ENCODE measurements at regions not wholly inside any gene's neighbourhood (a gene's known extent, or its start where the extent isn't known, plus 50 kb on each side); places are given as distances from the start of the nearest gene placed in this dataset.
"Not testable (repeated sequence)": the region's sequence is repeated elsewhere in the genome, so short reads cannot be mapped to it uniquely, and the experiment has no call there.

GRCh38 chr5:82975812-82976211 is 101.4 kb downstream of the TMEM167A start (continued):
- TF ChIP-seq JUNB (CRISPR knock-in tag; IDR thresholded peaks at IDR 0.05; ENCODE audit: borderline replicate concordance) (peak; percentile 32; the same call in 1 of the 2 replicates), MAFF (IDR thresholded peaks at IDR 0.05; ENCODE audit: low read depth, low read length) (no peak)

- BruUV-seq (replicated peaks) = no TSS peak
- 95% methylated on average over 9 of the region's 9 CpGs for WGBS (ENCODE audit: low lambda C conversion rate)
- Histone ChIP-seq H3K4me2 (ENCODE audit: low read depth, low read length) (no peak overlapping the region), H3K27me3 (ENCODE audit: control insufficient read depth in 1 of 2, insufficient read depth in 2 of 2, low read length in 2 of 2) (no peaks in the 10 kb centered on the region), H2AFZ (ENCODE audit: low read length) (no peak overlapping the region), H3K4me3 (replicated peaks in 1 of 3; ENCODE audit: insufficient read depth in 1 of 3, low read depth in 2 of 3, low read length in 3 of 3) (no peak overlapping the region), H3K4me1 (ENCODE audit: insufficient read depth, low read length) (peaks cover 57% of the 10 kb centered on the region), H3K36me3 (replicated peaks in 1 of 2; ENCODE audit: control insufficient read depth in 1 of 2, insufficient read depth in 2 of 2, low read length in 2 of 2) (no peaks in the 10 kb centered on the region), H3K79me2 (ENCODE audit: insufficient read depth, low read length) (no peaks in the 10 kb centered on the region), H3K27ac (ENCODE audit: extremely low read length, insufficient read depth, low read length) (no peak overlapping the region), H3K9me3 (ENCODE audit: low read length) (no peaks in the 10 kb centered on the region), H4K20me1 (ENCODE audit: insufficient read depth, low read length) (no peaks in the 10 kb centered on the region), H3K9ac (ENCODE audit: insufficient read depth, low read depth, low read length) (no peak overlapping the region)
- DNase-seq (ENCODE audit: low spot score) = no peak
- intact Hi-C loops (cut with micrococcal nuclease; ENCODE audit: unreplicated experiment) = loop anchor here (10.0 kb wide), 2 partner anchors 341 to 589 kb away; no protein-coding TSS in a partner anchor
- ChIA-PET POLR2A (no interaction called here), CTCF (ENCODE audit: low intra/inter-chr PET ratio, low total read pairs) (no interaction called here)
- in situ Hi-C loops (cut with HindIII; ENCODE audit: extremely low pct_ligation_motif_present, low pct_unique_long_range_greater_than_20kb) = no loop called here
- TF ChIP-seq GTF3A (CRISPR knock-in tag; conservative IDR thresholded peaks at IDR 0.05) = no peak
- TF ChIP-seq ZNF225 (CRISPR knock-in tag; IDR thresholded peaks at IDR 0.05) = no peak
- no peak for TF ChIP-seq GABPA (IDR thresholded peaks at IDR 0.05; ENCODE audit: low read depth, low read length)
- TF ChIP-seq GABPA (CRISPR knock-in tag; IDR thresholded peaks at IDR 0.05; ENCODE audit: low read depth) = no peak
- no peak for TF ChIP-seq ZNF263 (CRISPR knock-in tag; IDR thresholded peaks at IDR 0.05)
- TF ChIP-seq ZFP1 (CRISPR knock-in tag; IDR thresholded peaks at IDR 0.05) = no peak
- FAIRE-seq = no peak
- ATAC-seq = no peak
These were observed 101.8 kb downstream of the TMEM167A start for GRCh38 chr5:82975396-82975795.

- H3K27ac ChIP-seq (ENCODE audit: extremely low read length, insufficient read depth, low read length); H3K4me2 ChIP-seq (ENCODE audit: low read depth, low read length); POLR2A ChIA-PET; TF ChIP-seq EP300 (CRISPR knock-in tag; IDR thresholded peaks at IDR 0.05; ENCODE audit: borderline replicate concordance): not testable (repeated sequence)
- TF ChIP-seq EP300 (IDR thresholded peaks at IDR 0.05; ENCODE audit: low read depth in 2 of 2, low read length in 2 of 2) (peak in 1 of 2 experiments; percentile 32; a peak in 1 of 4 replicates), FOXP4 (CRISPR knock-in tag; IDR thresholded peaks at IDR 0.05) (0 out of 2 replicates have a peak, but pooled peaks have one; percentile 19), FOXO4 (CRISPR knock-in tag; conservative IDR thresholded peaks at IDR 0.05) (0 out of 2 replicates have a peak, but pooled peaks have one; percentile 20), NR2F6 (IDR thresholded peaks at IDR 0.05) (peak; percentile 43), NR2F6 (CRISPR knock-in tag; IDR thresholded peaks at IDR 0.05) (peak; percentile 48; the same call in 1 of the 2 replicates), NR2F2 (IDR thresholded peaks at IDR 0.05; ENCODE audit: borderline replicate concordance, low read depth) (peak; percentile 27; the same call in 1 of the 2 replicates), ISL2 (CRISPR knock-in tag; IDR thresholded peaks at IDR 0.05) (0 out of 2 replicates have a peak, but pooled peaks have one; percentile 24), FOXA3 (CRISPR knock-in tag; IDR thresholded peaks at IDR 0.05) (peak; percentile 67)
These were observed 102.8 kb downstream of the TMEM167A start for GRCh38 chr5:82974346-82974745.

More at GRCh38 chr5:82974346-82974745, 102.8 kb downstream of the TMEM167A start:
- H3K79me2 ChIP-seq (ENCODE audit: insufficient read depth, low read length); H3K27me3 ChIP-seq (ENCODE audit: control insufficient read depth in 1 of 2, insufficient read depth in 2 of 2, low read length in 2 of 2); H3K36me3 ChIP-seq (replicated peaks in 1 of 2; ENCODE audit: control insufficient read depth in 1 of 2, insufficient read depth in 2 of 2, low read length in 2 of 2); CTCF ChIA-PET (ENCODE audit: low intra/inter-chr PET ratio, low total read pairs); H2AFZ ChIP-seq (ENCODE audit: low read length); H4K20me1 ChIP-seq (ENCODE audit: insufficient read depth, low read length); ATAC-seq; H3K9ac ChIP-seq (ENCODE audit: insufficient read depth, low read depth, low read length); H3K9me3 ChIP-seq (ENCODE audit: low read length); DNase-seq (ENCODE audit: low spot score); BruUV-seq (replicated peaks); FAIRE-seq; H3K4me3 ChIP-seq (replicated peaks in 1 of 3; ENCODE audit: insufficient read depth in 1 of 3, low read depth in 2 of 3, low read length in 3 of 3); in situ Hi-C loops (cut with HindIII; ENCODE audit: extremely low pct_ligation_motif_present, low pct_unique_long_range_greater_than_20kb): not testable (repeated sequence)
- intact Hi-C loops (cut with micrococcal nuclease; ENCODE audit: unreplicated experiment) = loop anchor here (10.0 kb wide), 2 partner anchors 340 to 590 kb away; no protein-coding TSS in a partner anchor
- WGBS (ENCODE audit: low lambda C conversion rate) = 11% methylated on average over 2 of the region's 2 CpGs
- peaks cover 57% of the 10 kb centered on the region for H3K4me1 ChIP-seq (ENCODE audit: insufficient read depth, low read length)

All from HepG2 (cell line).